Umbilical cord (tissue), 1 donor: ENCODE measurements at regions not wholly inside any gene's neighbourhood (a gene's known extent, or its start where the extent isn't known, plus 50 kb on each side); places are given as distances from the start of the nearest gene placed in this dataset.
"Not testable (repeated sequence)": the region's sequence is repeated elsewhere in the genome, so short reads cannot be mapped to it uniquely, and the experiment has no call there.

Source experiments
- DNase-seq: peaks from one replicate; pipeline ENCODE4 v3.0.0-alpha.2; 2015; ENCODE audit warnings: low spot score

DNA sequence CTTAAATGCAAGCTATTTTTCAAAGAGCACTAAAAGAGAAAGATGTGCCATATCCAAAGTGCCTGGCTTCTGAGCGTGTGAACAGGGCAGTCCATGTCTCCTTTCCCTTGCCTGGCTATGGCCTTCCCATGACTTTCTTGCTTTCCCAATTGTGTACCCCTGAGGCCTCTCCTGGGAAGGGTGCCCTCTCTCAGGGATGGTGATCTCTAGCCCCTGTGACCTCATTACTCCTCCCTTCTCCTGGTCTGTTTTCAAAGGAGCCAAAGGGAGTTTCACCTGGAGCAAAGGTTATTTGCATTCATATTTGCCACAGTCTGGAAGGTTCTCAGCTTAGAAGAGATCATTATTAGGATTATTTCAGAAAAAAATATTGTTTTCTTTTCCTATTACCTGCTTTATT is 429.4 kb upstream of the TMTC1 start:
- DNase-seq: no peak

DNA sequence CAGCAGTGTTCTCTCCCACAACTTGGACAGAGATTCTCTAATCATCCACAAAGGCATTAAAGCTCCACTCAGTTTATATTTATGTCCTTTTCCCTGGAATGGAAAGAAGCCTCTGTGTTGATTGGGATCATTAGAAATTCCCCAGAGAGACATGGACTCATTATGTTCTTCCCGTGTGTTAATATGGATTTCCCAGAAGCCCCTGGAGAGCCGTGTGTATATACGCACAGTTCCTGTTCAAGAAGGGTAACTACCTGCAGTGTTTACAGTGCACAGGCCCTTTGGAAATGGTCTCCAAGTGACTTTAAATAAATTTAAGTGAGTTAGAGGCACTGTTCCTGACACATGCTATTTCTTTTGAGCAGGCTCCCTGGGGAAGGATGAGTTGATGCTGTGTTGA is 428.0 kb upstream of the TMTC1 start:
- no peak for DNase-seq

DNA sequence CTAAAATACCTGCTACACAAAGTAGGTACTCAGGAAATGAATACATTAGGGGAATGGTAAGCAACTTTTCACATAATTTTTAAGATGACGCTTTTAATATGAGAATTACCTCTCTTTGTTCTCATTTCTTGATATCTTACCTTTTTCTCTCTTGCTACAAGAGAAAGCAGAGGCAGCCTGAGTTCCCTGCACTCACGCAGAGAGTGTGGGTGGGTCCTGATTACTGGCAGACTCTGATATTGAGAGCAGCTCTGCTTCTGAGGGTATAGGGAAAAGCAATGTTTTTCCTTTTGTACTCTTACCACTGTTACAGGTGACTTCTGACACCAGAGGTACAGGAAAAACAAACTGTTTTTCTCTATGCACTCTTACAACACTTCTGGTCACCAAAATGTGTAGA is 420.2 kb upstream of the TMTC1 start:
- no peak for DNase-seq

DNA sequence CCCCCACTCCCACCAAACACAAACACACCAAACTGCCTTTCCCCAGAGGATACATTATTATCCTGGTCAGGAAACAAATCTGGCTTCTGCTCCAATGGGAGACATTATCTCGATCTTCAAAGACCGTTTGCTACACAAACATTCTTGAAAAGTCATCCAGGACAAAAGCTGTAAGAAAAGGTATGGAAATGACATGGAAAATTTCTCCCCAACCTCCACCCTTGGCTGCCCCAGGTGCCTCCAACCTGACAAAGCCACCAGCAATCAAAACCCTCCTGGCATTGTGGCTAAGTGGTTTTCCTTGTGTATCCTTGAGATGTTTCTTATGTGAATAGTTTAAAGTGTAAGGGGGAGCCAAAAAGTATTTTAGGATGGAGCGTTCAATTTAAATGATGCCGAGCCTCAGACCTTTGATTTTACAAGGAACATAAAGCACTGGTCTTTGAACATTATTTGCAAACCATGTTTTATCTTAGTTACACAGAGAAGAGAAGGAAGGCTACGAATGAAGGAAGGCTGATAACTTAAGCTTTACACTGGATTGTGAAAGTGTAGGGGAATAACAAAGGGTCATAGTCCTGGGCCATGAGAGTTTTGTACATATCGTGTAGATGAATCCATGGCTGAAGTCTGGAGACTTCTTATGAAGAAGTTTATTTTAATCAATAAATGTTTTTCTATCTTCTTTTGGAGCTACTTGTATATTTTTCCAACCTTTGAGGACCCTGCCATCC is 418.9 kb upstream of the TMTC1 start:
- no peak for DNase-seq

DNA sequence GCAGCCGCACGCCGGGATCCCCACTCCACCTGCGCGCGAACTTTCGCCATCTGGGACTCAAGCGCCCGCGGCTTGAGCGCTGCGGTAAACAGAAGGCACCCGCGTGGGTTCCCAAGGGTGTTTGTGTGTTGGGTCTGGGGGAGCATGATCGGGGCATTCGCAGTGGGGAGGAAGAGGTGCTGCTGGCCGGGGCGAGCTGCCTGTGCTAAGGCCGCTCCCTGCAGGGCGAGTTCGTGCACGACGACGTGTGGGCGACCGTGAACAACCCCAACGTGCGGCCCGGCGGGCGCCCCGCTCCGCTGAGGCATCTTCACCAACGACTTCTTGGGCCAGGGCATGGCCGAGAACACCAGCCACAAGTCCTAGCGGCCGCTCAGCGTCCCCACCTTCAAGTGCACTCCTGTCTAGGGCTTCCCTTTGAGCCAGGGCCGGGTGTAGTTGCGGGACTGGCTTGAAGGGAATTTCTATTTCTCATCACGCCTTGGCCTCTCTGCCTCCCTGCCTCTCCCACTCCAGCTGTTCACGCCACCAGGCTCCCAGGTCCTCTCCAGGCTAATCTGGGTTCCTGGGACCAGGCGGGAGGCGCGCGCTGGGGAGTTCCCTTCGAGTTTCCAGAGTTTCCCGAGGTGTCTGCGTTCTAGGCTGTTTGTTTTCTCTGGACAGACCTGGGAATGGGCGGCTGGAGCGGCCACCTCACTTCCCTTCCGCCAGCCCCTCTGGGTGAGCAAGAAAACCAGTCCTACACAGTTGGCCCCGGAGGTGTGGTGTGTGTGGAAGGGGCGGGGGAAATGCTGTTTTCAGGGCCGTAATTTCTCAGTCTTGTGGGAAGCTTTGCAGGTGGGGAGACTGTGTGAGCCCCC is 417.8 kb upstream of the TMTC1 start:
- no peak for DNase-seq

DNA sequence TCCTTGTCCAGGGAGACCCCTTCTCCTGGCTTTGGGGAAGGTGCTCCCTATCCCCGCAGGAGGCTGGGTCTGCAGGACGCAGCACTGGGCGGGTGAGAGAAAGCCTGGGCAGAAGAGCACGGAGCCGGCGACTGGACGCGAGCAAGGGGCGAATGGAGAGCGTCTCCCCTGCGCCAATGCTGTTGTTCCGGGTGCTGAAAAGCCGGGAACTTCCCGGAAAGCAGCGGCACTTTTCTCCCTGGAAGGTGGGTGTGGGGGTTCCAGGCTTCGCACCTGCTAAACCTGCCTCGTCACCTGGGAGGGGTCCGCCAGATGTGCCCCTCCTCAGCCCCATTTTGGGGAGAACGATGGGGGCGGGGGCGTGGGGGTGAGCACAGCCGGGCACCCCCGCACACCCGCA is 417.1 kb upstream of the TMTC1 start:
- no peak for DNase-seq

DNA sequence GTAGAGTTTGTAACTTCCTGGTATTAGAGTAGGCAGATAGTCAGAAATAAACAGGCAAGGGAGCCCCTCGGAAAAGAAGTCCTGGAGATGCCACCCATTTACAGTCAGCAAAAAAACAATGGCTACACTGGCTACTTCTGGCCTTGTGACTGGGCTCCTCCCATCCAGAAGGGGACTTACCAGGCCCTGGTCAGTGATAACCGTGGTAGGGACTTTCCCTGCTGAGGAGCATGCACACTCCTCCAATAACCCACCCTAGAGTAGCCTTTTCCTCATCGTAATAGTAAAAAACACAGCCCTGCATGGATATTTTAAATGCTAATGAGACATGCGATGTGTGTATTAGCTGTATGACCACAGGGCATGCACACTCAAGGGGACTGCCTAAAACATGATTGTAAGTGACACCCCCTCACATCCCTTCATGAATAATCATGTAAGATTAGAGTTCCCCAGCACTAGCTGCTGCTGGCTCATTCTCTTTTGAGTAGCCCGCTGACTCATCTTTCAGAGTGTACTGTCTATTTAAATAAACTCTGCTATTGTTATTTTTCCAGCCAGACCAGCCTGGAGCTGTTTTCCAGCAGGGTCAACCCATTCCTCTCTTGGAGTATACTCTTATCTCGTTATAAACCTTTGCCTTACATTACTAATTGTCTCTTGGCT is 413.8 kb upstream of the TMTC1 start:
- DNase-seq: no peak

DNA sequence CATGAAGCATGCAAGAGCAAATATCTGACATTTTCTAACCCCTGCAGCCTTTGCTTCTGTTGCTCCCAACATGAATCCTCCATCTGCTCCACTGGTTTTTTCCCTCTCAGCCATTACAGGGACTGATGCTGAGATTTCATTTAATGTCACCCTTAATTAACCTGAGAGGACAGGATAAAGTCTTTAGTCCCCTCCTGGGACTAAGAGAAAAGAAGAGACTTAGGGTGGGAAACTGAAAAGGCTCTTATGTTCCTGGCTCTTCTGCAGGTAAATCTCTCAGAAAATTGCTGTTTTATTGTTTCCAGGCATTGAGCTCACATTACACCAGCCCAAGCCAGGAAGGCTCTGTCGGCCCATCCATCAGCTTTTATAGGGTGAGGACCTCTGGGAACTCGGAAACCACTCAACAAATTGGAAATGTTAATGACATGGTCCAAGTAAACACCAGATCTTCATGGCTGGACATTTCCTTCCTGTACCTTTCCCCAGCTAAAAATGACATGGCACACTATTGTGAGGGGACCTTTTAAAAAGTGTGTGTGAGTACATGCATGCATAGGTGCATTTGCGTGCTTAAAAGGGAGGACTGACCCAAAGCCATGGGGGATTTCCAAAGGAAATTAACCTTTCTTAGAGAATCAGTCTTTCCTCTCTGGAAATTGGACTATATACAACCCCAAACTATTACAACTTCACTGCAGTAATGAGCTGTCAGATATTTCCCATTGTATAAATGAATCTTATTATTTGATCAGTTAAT is 408.1 kb upstream of the TMTC1 start:
- no peak for DNase-seq

DNA sequence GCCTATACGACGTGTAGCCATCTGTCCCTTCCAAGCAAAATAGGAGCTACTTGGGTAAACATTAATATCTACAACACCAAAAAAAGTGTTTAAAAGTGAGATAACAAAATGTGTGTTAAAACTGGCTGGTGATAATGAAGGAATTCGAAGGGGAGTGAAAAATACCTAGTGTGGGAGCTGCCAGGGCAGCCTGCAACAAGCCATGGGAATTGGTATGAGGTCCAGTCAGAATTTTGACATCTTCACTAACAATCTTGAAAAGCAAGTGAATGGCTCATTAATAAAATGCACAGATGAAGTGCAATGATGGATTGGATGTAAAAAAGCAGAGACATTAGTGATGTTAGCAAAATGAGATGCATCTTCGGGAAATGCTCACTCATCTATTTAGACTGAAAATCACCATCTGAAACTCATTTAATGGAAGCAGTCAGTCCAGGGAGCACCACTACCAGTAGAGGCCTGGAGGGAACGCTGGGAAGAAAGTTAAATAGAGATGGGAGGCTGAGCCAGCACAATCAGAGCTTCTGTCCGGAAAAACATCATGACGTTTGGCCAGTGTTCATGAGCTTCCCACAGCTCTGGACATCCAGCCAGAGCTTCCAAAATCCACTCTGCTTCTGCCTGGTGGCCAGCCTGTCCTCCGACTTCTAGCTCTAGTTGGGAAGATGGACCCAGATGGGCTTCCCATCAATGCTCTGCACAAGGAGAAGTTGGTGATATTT is 405.0 kb upstream of the TMTC1 start:
- DNase-seq: no peak

DNA sequence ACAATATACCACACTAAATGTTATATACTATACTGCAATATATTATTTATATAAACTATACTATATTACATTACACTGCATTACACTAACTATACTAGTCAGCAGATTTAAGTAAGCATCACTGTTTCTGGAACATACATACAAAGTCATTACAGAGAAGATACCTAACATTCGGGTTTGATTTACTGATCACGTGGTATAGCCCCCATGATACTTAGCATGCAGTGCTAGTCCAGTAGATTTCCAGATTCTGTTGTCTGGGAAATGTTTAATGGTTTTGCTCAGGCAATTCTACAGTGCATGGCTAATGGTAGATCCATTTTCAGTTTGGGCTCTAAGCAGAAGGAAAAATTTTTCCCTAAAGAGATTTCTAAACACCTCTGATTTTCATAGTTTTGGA is 403.7 kb upstream of the TMTC1 start:
- no peak for DNase-seq

DNA sequence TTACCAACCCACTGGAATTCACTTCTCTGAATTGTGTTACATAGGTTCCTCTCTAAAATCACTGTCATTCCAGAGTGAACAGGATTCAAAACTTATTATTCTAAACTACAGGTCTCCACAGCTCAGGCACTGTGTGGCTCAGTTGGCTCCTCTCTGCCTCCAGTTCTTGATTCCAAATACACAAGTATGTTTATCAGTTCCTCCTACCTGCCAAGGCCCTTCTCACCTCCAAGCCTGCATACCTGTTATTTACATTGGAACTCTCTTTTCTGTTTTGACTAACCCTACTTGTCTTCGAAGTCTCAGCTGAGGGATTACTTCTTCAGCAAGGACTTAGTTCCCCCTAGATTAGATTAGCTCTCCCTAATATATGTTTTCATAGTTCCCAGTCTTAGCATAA is 397.6 kb upstream of the TMTC1 start:
- no peak for DNase-seq

DNA sequence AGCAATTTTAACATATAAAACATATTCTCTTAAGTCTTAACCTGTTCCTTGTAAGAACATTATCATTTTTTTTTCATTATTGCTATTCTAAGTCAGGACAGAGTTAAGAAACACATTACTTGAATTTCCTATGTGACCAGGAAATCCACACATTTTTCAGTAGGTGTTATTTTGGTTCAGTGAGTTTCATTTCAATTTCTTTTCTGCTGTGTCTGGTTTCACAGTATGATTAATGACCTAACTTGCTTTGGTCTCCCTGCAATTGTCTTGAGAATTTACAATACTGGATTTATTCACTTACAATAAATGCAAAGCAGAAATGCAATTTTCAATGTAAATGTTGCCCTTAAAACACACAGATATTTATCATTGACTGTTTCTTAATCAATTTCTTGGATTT is 396.9 kb upstream of the TMTC1 start:
- no peak for DNase-seq

DNA sequence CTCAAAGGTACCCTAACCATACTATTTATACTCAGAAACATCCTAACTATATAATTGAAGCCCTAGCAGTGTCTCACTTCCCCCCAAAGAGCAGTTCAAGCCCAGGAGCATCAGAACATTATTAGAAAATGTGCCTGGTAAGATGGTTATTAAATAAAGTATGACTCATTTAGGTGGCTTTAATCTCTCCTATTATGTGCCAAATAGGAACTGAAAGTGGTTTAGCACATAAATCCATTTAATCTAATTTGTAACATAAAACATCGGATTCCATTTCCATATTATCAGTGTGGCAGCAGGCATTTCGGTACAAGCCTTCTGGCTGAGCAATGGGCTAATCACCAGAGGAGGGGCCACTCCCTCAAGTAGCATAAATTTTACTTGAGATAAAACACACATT is 395.2 kb upstream of the TMTC1 start:
- no peak for DNase-seq

DNA sequence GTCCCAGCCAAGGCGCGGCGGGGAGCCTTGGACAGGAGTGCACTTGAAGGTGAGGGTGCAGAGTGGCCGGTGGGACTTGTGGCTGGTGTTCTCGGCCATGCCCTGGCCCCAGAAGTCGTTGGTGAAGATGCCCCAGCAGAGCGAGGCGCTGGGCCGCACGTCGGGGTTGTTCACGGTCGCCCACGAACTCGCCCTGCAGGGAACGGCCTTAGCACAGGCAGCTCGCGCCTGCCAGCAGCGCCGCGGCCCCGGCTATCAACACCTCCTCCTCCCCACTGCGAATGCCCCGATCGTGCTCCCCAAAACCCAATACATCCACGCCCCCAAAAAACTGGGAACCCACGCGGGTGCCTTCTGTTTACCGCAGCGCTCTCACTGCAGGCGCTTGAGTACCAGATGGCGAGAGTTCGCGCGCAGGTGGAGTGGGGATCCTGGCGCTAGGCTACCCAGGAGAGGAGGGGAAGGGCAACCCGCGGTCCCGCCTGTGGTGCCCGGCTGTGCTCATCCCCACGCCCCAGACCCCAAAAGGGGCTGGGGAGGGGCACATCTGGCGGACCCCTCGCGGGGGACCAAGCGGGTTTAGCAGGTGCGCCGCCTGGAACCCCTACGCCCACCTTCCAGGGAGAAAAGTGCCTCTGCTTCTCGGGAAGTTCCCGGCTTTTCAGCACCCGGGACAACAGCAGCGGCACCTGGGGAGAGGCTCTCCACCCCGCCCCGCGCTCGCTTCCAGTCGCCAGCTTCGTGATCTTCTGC is 386.3 kb upstream of the TMTC1 start:
- DNase-seq: no peak

DNA sequence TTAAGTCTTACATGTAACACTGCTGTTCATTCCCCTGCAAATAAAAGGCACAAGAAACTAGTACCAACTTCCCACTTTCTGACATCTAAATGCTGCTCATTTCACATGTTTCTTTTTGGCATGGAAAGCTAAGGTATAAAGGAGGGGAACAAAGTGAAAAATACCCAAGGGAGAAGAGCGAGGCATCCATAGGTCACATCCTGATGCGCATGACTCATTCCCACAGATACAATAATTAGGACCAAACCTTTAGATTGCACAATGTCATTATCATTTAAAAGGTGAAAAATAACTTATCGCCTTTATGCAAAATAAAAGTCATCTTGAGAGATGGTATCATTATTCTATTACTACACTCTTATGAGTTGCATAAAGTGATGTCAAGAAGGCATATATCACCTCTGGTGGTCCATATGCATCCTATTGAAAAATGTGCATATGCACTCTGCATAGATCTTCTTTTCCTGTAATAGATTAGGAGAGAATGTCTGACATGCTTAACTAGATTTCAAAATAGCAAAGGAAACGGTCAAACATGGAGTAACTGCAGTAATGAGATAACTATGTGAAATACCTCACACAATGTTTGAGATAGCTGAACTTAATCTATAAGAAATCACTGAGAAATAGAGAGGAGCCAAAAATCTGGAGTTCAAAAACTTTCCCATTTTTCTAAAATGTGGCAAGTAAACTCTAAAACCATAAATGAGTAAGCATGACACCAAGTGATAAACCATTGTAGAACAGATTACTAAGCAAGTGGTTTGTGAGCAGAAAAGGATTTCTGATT is 382.5 kb upstream of the TMTC1 start:
- DNase-seq: no peak

DNA sequence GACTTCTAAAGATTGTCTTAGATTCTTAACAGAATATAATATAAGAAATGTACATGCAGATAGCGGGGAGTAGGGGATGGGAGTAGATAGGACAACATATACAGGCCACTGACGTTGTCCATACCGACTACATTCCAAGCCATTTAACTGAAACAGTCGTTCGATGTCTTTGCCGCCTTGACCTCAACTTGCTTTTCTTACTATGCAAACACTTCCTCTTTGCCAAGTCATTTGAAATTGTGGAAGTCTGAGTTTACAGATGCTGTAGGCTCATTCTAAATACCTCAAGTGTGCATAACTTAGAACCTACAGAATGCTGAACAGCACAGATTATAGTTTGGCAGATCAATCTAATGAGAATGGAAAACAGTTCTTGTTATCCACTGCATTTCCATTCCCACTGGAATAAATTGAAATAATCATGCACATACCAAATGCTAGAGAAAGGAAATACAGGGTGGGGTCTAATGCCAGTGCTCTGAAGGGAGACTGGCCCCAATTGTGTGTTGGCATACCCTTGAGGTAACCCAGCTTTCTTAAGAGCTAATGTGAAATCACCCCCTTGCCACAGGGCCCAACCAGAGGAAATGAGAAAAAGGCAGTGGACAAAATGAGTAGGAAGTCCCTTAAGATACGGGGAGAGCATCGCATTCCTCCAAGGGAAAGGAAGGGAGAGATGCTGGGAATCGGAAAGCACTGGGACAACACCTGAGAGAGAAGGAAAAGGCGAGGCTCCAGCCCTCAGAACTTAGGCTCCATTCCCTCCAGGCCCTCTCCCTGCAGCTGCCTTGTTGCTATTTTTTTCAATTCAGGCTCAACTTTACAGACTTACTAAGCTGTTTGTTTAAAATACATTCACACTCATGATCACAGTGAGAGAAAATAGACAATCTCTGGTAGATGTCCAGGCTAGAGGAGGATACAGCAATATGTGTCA is 380.9 kb upstream of the TMTC1 start:
- DNase-seq: no peak

DNA sequence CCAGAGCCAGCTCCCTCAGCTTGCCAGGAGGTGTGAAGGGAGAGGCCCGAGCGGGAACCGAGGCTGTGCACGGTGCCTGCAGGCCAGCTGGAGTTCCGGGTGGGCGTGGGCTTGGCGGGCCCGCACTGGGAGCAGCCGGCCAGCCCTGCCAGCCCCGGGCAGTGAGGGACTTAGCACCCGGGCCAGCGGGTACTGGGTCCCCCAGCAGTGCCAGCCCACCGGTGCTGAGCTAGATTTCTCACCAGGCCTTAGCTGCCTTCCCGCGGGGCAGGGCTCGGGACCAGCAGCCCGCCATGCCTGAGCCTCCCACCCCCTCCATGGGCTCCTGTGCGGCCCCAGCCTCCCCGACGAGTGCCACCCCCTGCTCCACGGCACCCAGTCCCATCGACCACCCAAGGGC is 373.1 kb upstream of the TMTC1 start:
- not testable (repeated sequence) for DNase-seq

DNA sequence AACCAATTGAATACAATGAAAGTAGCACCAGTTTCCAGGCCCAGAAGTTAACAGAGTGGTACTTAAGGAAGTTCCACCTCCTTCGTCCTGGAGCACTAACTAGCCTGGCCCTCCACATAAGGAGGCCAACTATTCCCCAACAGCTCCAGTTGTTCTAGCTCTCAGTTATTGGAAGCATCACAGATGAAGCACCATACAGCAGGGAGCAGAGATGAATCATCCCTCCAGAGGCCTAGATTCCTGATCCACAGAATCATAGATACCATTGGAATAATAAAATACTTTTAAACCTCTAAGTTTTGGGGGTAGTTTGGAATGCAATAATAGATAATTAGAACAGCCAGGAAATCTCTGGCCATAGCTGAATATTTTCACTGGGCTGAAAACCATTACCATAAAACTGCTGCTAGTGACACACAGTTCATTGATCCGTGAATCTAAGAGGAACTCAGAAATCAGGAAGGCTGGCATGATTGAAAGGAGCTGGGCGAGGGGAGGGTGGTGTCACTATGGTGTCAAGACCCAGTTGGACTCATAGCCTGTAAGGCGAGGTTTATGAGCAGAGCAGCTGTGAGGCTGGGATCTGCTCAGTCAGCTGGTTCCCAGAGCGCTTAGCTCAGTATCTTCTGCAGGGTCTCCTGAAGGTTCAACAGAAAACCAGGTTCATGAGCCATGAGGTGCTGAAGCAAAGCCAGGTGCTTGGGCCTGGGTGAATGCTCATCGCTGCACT is 371.4 kb upstream of the TMTC1 start:
- DNase-seq: no peak
